GM19239 (cell line): ENCODE measurements at regions not wholly inside any gene's neighbourhood (a gene's known extent, or its start where the extent isn't known, plus 50 kb on each side); places are given as distances from the start of the nearest gene placed in this dataset.
"Not testable (repeated sequence)": the region's sequence is repeated elsewhere in the genome, so short reads cannot be mapped to it uniquely, and the experiment has no call there.

Experiments
- DNase-seq: peaks from one replicate; pipeline ENCODE4 v3.0.0; 2011; ENCODE audit warnings: low spot score; ENCODE audit not compliant: insufficient read length
- FAIRE-seq: peaks from 2 replicates; lab custom pipeline; 2011; peaks lifted over from hg19 to GRCh38; lab: Jason Lieb, UNC

GRCh38 chr7:10767771-10768170, 205.9 kb upstream of the PHF14 start:
- no peak for FAIRE-seq
- no peak for DNase-seq

GRCh38 chr7:10770176-10770575, 203.5 kb upstream of the PHF14 start:
- FAIRE-seq (no peak), DNase-seq (no peak)

GRCh38 chr7:10773430-10773829, 200.2 kb upstream of the PHF14 start:
- FAIRE-seq (no peak), DNase-seq (no peak)

- DNase-seq = no peak
- FAIRE-seq = no peak
These were observed 193.9 kb upstream of the PHF14 start for GRCh38 chr7:10779465-10780399.

GRCh38 chr7:10780400-10780747, 193.3 kb upstream of the PHF14 start:
- DNase-seq = no peak
- FAIRE-seq = no peak

GRCh38 chr7:10786976-10787375, 186.7 kb upstream of the PHF14 start:
- DNase-seq = not testable (repeated sequence)

GRCh38 chr7:10789170-10789569, 184.5 kb upstream of the PHF14 start:
- DNase-seq = no peak
- no peak for FAIRE-seq

More at GRCh38 chr7:10786976-10787375, 186.7 kb upstream of the PHF14 start:
- not testable (repeated sequence) for FAIRE-seq

- FAIRE-seq = no peak
- no peak for DNase-seq
These were observed 182.8 kb upstream of the PHF14 start for GRCh38 chr7:10790910-10791309.

- DNase-seq (no peak), FAIRE-seq (no peak)
These were observed 179.5 kb upstream of the PHF14 start for GRCh38 chr7:10793995-10794775.

GRCh38 chr7:10797157-10797556, 176.5 kb upstream of the PHF14 start:
- DNase-seq = no peak
- FAIRE-seq = no peak

GRCh38 chr7:10798044-10798443, 175.6 kb upstream of the PHF14 start:
- FAIRE-seq (no peak), DNase-seq (no peak)

- no peak for DNase-seq
These were observed 174.2 kb upstream of the PHF14 start for GRCh38 chr7:10799475-10799874.

GRCh38 chr7:10802011-10802410, 171.7 kb upstream of the PHF14 start:
- no peak for DNase-seq
- FAIRE-seq = no peak

More at GRCh38 chr7:10799475-10799874, 174.2 kb upstream of the PHF14 start:
- FAIRE-seq = no peak

- no peak for FAIRE-seq
- DNase-seq = no peak
These were observed 171.1 kb upstream of the PHF14 start for GRCh38 chr7:10802526-10802925.

- DNase-seq (no peak), FAIRE-seq (no peak)
These were observed 170.0 kb upstream of the PHF14 start for GRCh38 chr7:10803720-10804119.

GRCh38 chr7:10804770-10805169, 168.9 kb upstream of the PHF14 start:
- FAIRE-seq = no peak
- DNase-seq = no peak

GRCh38 chr7:10815546-10815945, 158.1 kb upstream of the PHF14 start:
- FAIRE-seq (no peak), DNase-seq (no peak)

- no peak for DNase-seq
- no peak for FAIRE-seq
These were observed 152.5 kb upstream of the PHF14 start for GRCh38 chr7:10821156-10821555.

- DNase-seq (no peak), FAIRE-seq (no peak)
These were observed 149.5 kb upstream of the PHF14 start for GRCh38 chr7:10824154-10824553.

- FAIRE-seq (no peak), DNase-seq (no peak)
These were observed 135.4 kb upstream of the PHF14 start for GRCh38 chr7:10838228-10838627.

GRCh38 chr7:10845225-10845624, 128.4 kb upstream of the PHF14 start:
- DNase-seq (no peak), FAIRE-seq (no peak)
